ENCODE measurements at regions not wholly inside any gene's neighbourhood (a gene's known extent, or its start where the extent isn't known, plus 50 kb on each side); places are given as distances from the start of the nearest gene placed in this dataset.

GRCh38 chr7:148480479-148481146, 110.0 kb upstream of the C7orf33 start:
- intact Hi-C loops (cut with DNase I) = loop anchor here (10.0 kb wide), 1 partner anchor 196 kb away; no protein-coding TSS in a partner anchor
- WGBS = 88% methylated on average over 5 of the region's 5 CpGs
- DNase-seq (ENCODE audit: extremely low spot score) = no peak
- Histone ChIP-seq H3K4me1 (peaks cover 0 to 7% (median 2%) of the 10 kb centered on the region in 4 donors), H3K36me3 (no peaks in the 10 kb centered on the region), H3K27ac (replicated peaks in 1 of 4) (no peak overlapping the region), H3K27me3 (no peaks in the 10 kb centered on the region), H3K9me3 (no peaks in the 10 kb centered on the region), H3K4me3 (no peak overlapping the region)
- TF ChIP-seq, protein P1, sequence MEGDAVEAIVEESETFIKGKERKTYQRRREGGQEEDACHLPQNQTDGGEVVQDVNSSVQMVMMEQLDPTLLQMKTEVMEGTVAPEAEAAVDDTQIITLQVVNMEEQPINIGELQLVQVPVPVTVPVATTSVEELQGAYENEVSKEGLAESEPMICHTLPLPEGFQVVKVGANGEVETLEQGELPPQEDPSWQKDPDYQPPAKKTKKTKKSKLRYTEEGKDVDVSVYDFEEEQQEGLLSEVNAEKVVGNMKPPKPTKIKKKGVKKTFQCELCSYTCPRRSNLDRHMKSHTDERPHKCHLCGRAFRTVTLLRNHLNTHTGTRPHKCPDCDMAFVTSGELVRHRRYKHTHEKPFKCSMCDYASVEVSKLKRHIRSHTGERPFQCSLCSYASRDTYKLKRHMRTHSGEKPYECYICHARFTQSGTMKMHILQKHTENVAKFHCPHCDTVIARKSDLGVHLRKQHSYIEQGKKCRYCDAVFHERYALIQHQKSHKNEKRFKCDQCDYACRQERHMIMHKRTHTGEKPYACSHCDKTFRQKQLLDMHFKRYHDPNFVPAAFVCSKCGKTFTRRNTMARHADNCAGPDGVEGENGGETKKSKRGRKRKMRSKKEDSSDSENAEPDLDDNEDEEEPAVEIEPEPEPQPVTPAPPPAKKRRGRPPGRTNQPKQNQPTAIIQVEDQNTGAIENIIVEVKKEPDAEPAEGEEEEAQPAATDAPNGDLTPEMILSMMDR (IDR thresholded peaks at IDR 0.05) = no peak
- no peak for TF ChIP-seq EP300 (IDR thresholded peaks at IDR 0.05)
- TF ChIP-seq POLR2AphosphoS5 (IDR thresholded peaks at IDR 0.05) = no peak
- no peak for TF ChIP-seq POLR2A (IDR thresholded peaks at IDR 0.05; ENCODE audit: low read depth)

DNA sequence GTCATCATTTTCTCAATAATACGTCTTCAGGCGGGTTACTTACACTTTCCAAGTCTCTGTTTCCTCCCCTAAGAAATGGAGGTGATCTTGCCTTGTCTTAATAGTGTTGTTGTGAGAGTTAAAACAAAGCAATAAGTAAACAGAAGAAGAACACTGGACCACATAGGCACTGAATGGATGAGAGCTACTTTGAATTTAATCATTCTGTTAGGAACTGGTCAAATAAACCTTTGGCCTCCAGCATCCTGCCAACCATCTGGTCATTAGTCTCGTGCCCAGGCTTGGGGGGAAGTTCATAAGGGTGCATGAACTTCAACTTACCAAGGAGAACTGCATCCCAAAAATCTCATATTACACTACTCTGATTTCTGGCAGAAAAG, 109.4 kb upstream of the C7orf33 start:
- no peak overlapping the region for H3K27ac ChIP-seq (replicated peaks in 1 of 4)
- H3K4me3 ChIP-seq = no peak overlapping the region
- no peak for DNase-seq (ENCODE audit: extremely low spot score)
- H3K4me1 ChIP-seq = peaks cover 0 to 7% (median 2%) of the 10 kb centered on the region in 4 donors
- intact Hi-C loops (cut with DNase I) = loop anchor here (10.0 kb wide), 1 partner anchor 196 kb away; no protein-coding TSS in a partner anchor
- WGBS = 61% methylated on average over 3 of the region's 3 CpGs
- no peaks in the 10 kb centered on the region for H3K9me3 ChIP-seq
- TF ChIP-seq POLR2AphosphoS5 (IDR thresholded peaks at IDR 0.05) (no peak), EP300 (IDR thresholded peaks at IDR 0.05) (no peak), POLR2A (IDR thresholded peaks at IDR 0.05; ENCODE audit: low read depth) (no peak)
- TF ChIP-seq, protein P1 (IDR thresholded peaks at IDR 0.05) = no peak
- no peaks in the 10 kb centered on the region for H3K36me3 ChIP-seq
- H3K27me3 ChIP-seq = no peaks in the 10 kb centered on the region

DNA sequence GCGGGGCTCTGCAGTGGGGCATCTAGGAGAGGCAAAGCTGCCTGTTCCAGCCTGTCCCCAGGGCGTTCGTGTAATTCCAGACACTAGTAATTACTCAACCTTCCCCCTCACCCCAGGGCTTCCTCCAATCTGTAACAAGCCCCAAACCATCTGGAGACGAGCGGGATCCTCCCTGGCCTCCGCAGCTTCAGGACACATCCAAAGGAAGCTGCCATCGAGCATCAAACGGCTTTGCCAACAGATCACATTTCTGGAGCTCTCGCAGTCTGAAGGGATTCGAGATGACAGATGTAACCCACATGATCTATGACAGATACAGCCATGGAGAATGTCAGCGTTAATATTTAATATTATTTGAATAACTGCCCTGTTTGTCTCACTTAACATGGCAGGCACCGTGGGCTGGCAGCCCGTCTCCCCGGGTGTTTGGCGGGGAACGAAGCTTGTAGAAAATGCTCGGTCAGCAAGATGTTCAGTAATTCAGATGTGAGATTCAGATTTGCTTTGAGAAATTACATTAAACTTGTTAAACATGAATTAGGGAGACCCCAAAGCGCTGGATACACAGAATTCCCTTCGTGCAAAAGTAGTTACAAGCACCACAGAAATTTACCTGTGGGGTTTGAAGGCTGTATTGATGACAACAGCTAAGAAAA, 108.5 kb upstream of the C7orf33 start:
- H3K36me3 ChIP-seq = no peaks in the 10 kb centered on the region
- intact Hi-C loops (cut with DNase I) = loop anchor here (10.0 kb wide), 1 partner anchor 197 kb away; no protein-coding TSS in a partner anchor
- H3K9me3 ChIP-seq = no peaks in the 10 kb centered on the region
- no peak for DNase-seq (ENCODE audit: extremely low spot score)
- TF ChIP-seq POLR2A (IDR thresholded peaks at IDR 0.05; ENCODE audit: low read depth) (no peak), EP300 (IDR thresholded peaks at IDR 0.05) (no peak)
- TF ChIP-seq, protein P1 (IDR thresholded peaks at IDR 0.05) = no peak
- 69% methylated on average over 17 of the region's 19 CpGs for whole genome bisulfite sequencing
- no peaks in the 10 kb centered on the region for H3K27me3 ChIP-seq
- no peak overlapping the region for H3K27ac ChIP-seq (replicated peaks in 1 of 4)
- peaks cover 0 to 7% (median 2%) of the 10 kb centered on the region in 4 donors for H3K4me1 ChIP-seq
- no peak overlapping the region for H3K4me3 ChIP-seq

DNA sequence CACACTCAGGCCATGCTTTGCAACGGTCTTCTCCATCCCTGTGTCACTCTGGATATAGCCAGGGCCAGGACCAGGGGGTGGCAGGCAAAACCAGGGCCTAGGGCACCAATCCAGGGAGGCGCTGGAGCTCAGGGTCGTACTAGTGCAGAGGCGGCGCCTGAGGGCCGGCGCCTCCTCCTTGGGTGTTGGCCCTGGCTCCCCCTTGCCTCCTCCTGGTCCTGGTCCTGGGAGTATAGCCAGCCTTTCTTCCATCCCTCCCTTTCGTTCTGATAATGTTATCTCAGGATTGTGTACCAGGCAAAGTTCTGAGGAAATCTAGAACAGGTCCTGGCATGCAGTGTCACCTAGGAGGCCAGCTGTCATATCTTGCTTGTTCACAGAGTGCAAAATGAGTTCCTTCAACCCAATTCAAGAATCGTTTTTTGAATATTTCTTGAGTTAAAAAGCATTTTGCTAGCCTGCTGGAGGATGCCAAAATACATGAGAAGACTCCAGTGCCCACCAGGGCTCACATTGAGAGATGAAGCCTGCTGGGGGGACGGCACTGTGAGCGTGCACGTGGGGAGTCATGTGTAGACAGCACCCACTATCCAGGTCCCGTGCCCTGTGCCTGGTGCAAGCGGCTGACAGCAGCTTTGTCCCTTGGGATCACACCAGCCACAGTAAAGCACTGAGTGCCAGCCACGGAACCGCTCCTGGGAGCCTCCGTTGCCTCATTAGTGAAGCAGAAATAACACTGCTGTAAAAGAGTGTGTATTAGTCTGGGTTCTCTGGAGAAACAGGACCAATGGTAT, 106.9 kb upstream of the C7orf33 start:
- DNase-seq (ENCODE audit: extremely low spot score) = no peak
- Histone ChIP-seq H3K9me3 (no peaks in the 10 kb centered on the region), H3K27me3 (no peaks in the 10 kb centered on the region), H3K4me1 (peaks cover 0 to 7% (median 2%) of the 10 kb centered on the region in 4 donors), H3K4me3 (no peak overlapping the region), H3K36me3 (no peaks in the 10 kb centered on the region), H3K27ac (replicated peaks in 1 of 4) (no peak overlapping the region)
- 90% methylated on average over 17 of the region's 17 CpGs for WGBS
- no peak for TF ChIP-seq POLR2A (IDR thresholded peaks at IDR 0.05; ENCODE audit: low read depth)
- TF ChIP-seq EP300 (IDR thresholded peaks at IDR 0.05) = no peak
- TF ChIP-seq POLR2AphosphoS5 (IDR thresholded peaks at IDR 0.05) = no peak
- TF ChIP-seq, protein P1 (IDR thresholded peaks at IDR 0.05) = no peak
- intact Hi-C loops (cut with DNase I) = loop anchor here (10.0 kb wide), 1 partner anchor 199 kb away; no protein-coding TSS in a partner anchor
